Osteoblast (primary cell): ENCODE measurements at regions not wholly inside any gene's neighbourhood (a gene's known extent, or its start where the extent isn't known, plus 50 kb on each side); places are given as distances from the start of the nearest gene placed in this dataset.
A peak's percentile ranks its signal among the peaks of the same experiment; 100 is the strongest.

Experiments
- DNase-seq: peaks from one replicate; pipeline ENCODE4 v3.0.0; 2011; ENCODE audit warnings: low spot score, mixed read lengths; ENCODE audit not compliant: insufficient read length; ENCODE audit errors: missing footprints
- H2AFZ ChIP-seq: 2 replicates; pipeline ENCODE4 v1.6.0; 2011; ENCODE audit warnings: mild to moderate bottlenecking, low read length
- H3K27ac ChIP-seq: 2 replicates; pipeline ENCODE4 v1.5.1; 2011; ENCODE audit warnings: mild to moderate bottlenecking, low read depth, low read length, moderate library complexity
- H3K27me3 ChIP-seq: 2 replicates; pipeline ENCODE4 v1.6.0; 2012; ENCODE audit warnings: mild to moderate bottlenecking, control low read depth, inconsistent platforms, low read length, moderate library complexity; ENCODE audit not compliant: insufficient read depth
- H3K36me3 ChIP-seq: 2 replicates; pipeline ENCODE4 v1.5.1; 2011; ENCODE audit warnings: mild to moderate bottlenecking, low read length, control low read depth, moderate library complexity; ENCODE audit not compliant: insufficient read depth
- H3K4me1 ChIP-seq: 2 replicates; pipeline ENCODE4 v1.5.1; 2011; ENCODE audit warnings: mild to moderate bottlenecking, low read length, control low read depth, moderate library complexity; ENCODE audit not compliant: insufficient read depth
- H3K4me2 ChIP-seq: 2 replicates; pipeline ENCODE4 v1.6.0; 2011; ENCODE audit warnings: mild to moderate bottlenecking, low read length; ENCODE audit not compliant: insufficient read depth
- H3K4me3 ChIP-seq: fragments of 200-600 bp; sonication (generic); 3 replicates; pipeline ENCODE4 v1.5.1; 2012; ENCODE audit warnings: mild to moderate bottlenecking, low read length, inconsistent platforms; ENCODE audit not compliant: insufficient read depth
- H3K79me2 ChIP-seq: 2 replicates; pipeline ENCODE4 v1.6.0; 2012; ENCODE audit warnings: mild to moderate bottlenecking, low read length, control low read depth, inconsistent platforms; ENCODE audit not compliant: insufficient read depth
- H3K9me3 ChIP-seq: 2 replicates; pipeline ENCODE4 v1.5.1; 2011; ENCODE audit warnings: low read depth, low read length, control low read depth
- H4K20me1 ChIP-seq: 2 replicates; pipeline ENCODE4 v1.6.0; 2012; ENCODE audit warnings: mild to moderate bottlenecking, low read length, control low read depth; ENCODE audit not compliant: insufficient read depth
- CTCF ChIP-seq: IDR thresholded peaks from 2 replicates; pipeline ENCODE4 v1.5.1; 2011; ENCODE audit warnings: mild to moderate bottlenecking, low read depth, low read length, moderate library complexity; ENCODE audit errors: extremely low read depth

GRCh38 chr11:104609311-104610085 lies 288.8 kb downstream of the CASP12 start:
- H3K79me2 ChIP-seq: no peaks in the 10 kb centered on the region
- no peaks in the 10 kb centered on the region for H3K36me3 ChIP-seq
- no peak for DNase-seq
- H3K27ac ChIP-seq: no peak overlapping the region
- H4K20me1 ChIP-seq: no peaks in the 10 kb centered on the region
- H3K4me3 ChIP-seq: no peak overlapping the region
- H3K9me3 ChIP-seq: no peaks in the 10 kb centered on the region
- H2AFZ ChIP-seq: peak overlapping the region; percentile 30
- peak; percentile 68 for TF ChIP-seq CTCF
- H3K4me2 ChIP-seq: no peak overlapping the region
- H3K27me3 ChIP-seq: no peaks in the 10 kb centered on the region
- H3K4me1 ChIP-seq: no peaks in the 10 kb centered on the region

DNA sequence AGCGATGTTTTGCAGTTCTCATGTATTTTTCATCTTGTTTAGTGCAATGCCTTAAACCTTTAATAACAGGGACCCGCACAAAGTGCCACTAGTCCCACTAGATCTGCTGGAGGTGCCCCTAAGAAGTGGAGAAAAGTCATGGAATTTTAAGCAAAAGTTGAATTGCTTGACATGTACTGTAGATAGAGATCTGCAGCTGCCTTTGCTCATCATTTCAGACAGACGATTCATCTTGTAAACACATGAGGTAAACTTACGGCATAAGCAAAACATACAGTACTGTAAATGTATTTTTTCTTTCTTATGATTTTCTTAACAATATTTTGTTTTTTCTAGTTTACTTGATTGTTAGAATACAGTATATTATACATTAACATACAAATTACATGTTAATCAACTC lies 295.6 kb downstream of the CASP12 start:
- H3K4me1 ChIP-seq: no peaks in the 10 kb centered on the region
- no peaks in the 10 kb centered on the region for H3K27me3 ChIP-seq
- no peak for TF ChIP-seq CTCF
- H4K20me1 ChIP-seq: no peaks in the 10 kb centered on the region
- no peak overlapping the region for H3K4me2 ChIP-seq
- no peaks in the 10 kb centered on the region for H3K36me3 ChIP-seq
- DNase-seq: no peak
- H3K27ac ChIP-seq: no peak overlapping the region
- no peaks in the 10 kb centered on the region for H3K9me3 ChIP-seq
- no peak overlapping the region for H3K4me3 ChIP-seq
- no peak overlapping the region for H2AFZ ChIP-seq
- no peaks in the 10 kb centered on the region for H3K79me2 ChIP-seq

DNA sequence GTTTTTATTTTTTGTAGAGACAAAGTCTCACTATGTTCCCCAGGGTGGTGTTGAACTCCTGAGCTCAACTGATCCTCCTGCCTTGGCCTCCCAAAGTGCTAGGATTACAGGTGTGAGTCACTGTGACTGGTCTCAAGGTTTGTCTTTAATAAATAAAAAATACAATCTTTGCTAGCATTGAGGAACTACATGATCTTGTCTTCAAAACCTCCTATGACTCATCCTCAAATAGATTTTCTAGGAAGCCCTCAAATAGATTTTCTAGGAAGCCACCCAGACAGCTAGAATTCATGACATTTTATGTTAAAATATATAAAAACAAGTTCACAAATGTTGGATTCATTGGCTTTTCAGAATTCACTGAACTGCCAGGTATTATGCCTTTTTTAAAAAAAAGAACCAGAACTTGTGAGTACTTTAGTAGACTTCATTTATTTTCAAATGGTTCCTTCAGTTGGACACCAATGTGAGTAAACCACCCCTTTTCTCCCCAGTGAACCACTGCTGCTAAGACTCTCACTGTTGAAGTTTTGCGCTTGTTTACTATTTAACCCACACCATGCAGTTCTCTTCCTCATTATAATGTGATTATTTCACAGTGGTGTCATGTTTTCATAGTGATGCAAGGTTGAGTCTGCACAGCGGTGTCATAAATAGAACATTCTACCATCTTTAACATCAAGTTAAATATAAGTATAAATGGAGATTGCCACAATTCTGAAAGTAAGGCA lies 303.9 kb downstream of the CASP12 start:
- DNase-seq: no peak
- no peaks in the 10 kb centered on the region for H3K36me3 ChIP-seq
- no peaks in the 10 kb centered on the region for H3K9me3 ChIP-seq
- H3K79me2 ChIP-seq: no peaks in the 10 kb centered on the region
- H4K20me1 ChIP-seq: no peaks in the 10 kb centered on the region
- no peaks in the 10 kb centered on the region for H3K4me1 ChIP-seq
- H3K27ac ChIP-seq: no peak overlapping the region
- TF ChIP-seq CTCF: no peak
- H3K27me3 ChIP-seq: no peaks in the 10 kb centered on the region
- H3K4me3 ChIP-seq: no peak overlapping the region
- no peak overlapping the region for H2AFZ ChIP-seq
- no peak overlapping the region for H3K4me2 ChIP-seq

DNA sequence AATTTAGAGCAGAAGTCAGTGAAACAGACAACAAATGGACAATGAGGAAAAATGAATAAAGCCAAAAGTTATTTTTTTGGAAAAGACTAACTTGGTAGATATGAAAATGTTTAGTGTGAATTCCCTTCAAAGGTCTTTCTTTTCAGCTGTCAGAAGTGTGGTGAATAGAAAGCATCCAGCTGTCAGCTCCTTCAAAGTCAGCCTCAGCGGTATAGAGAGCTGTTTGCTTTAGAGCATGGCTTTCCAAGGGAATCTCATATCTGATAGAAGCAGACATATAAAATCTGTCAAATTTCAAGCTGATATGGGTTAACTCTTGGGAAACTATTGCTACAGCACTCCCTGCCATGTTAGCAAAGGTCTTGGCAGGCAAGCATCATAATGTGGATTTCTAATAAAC lies 309.3 kb downstream of the CASP12 start:
- H3K9me3 ChIP-seq: no peaks in the 10 kb centered on the region
- H2AFZ ChIP-seq: no peak overlapping the region
- no peaks in the 10 kb centered on the region for H3K27me3 ChIP-seq
- no peaks in the 10 kb centered on the region for H3K36me3 ChIP-seq
- H4K20me1 ChIP-seq: no peaks in the 10 kb centered on the region
- H3K4me2 ChIP-seq: no peak overlapping the region
- DNase-seq: no peak
- no peak overlapping the region for H3K27ac ChIP-seq
- TF ChIP-seq CTCF: no peak
- no peaks in the 10 kb centered on the region for H3K79me2 ChIP-seq
- H3K4me1 ChIP-seq: no peaks in the 10 kb centered on the region
- no peak overlapping the region for H3K4me3 ChIP-seq
